ENCODE measurements at regions not wholly inside any gene's neighbourhood (a gene's known extent, or its start where the extent isn't known, plus 50 kb on each side); places are given as distances from the start of the nearest gene placed in this dataset.

GRCh38 chrX:98514032-98514431 lies 1630.3 kb downstream of the RPA4 start (continued):
- TF ChIP-seq MAFF (IDR thresholded peaks at IDR 0.05; ENCODE audit: low read length) (no peak), ERF (CRISPR knock-in tag; IDR thresholded peaks at IDR 0.05) (no peak), HMGN3 (IDR thresholded peaks at IDR 0.05; ENCODE audit: borderline replicate concordance, extremely low read depth, insufficient read length, low read depth, low read length) (no peak), CREM (IDR thresholded peaks at IDR 0.05; ENCODE audit: low read depth) (no peak), PTTG1 (tag; IDR thresholded peaks at IDR 0.05; ENCODE audit: low read depth) (no peak)

DNA sequence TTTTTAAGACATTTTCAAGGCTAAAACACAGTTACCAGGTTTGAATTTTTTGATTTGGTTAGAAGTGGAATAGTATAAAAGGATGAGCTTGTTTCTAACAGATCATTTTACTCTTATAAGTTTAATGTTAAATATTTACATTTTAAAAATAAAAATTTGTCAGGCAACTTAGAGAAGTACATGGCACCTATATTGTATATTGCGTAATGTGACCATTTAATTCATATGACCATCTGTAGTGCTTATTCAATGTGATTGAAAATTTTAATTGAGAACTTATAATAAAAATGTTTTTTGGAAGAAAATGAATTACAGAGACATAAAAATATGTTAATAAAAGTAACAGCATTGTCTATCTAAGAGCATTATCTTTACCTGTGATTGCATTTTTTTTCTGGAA lies 1632.4 kb downstream of the RPA4 start:
- in situ Hi-C loops (cut with MboI) = no loop called here
- Histone ChIP-seq H3K4me2 (ENCODE audit: insufficient read depth, low read length) (no peak overlapping the region), H3K9me3 (replicated peaks; ENCODE audit: control insufficient read depth, insufficient read depth, low read depth, low read length) (no peaks in the 10 kb centered on the region), H2AFZ (ENCODE audit: low read depth, low read length) (no peak overlapping the region), H3K27ac (ENCODE audit: extremely low read depth, low read depth, low read length) (no peak overlapping the region), H3K4me3 (no peak overlapping the region), H3K79me2 (ENCODE audit: control insufficient read depth, insufficient read depth, low read length) (no peaks in the 10 kb centered on the region), H3K9ac (ENCODE audit: insufficient read depth in 1 of 2, low read depth in 2 of 2, low read length in 2 of 2) (no peak overlapping the region), H4K20me1 (replicated peaks; ENCODE audit: control insufficient read depth, insufficient read depth, low read length) (no peaks in the 10 kb centered on the region), H3K36me3 (ENCODE audit: control insufficient read depth, insufficient read depth, low read length) (no peaks in the 10 kb centered on the region), H3K27me3 (ENCODE audit: control insufficient read depth in 2 of 2, insufficient read depth in 2 of 2, low read length in 2 of 2) (no peaks in the 10 kb centered on the region), H3K4me1 (replicated peaks in 1 of 2; ENCODE audit: control insufficient read depth in 2 of 2, insufficient read depth in 2 of 2, low read length in 2 of 2) (no peaks in the 10 kb centered on the region), H3K9me1 (ENCODE audit: control insufficient read depth, insufficient read depth, low read length) (no peaks in the 10 kb centered on the region)
- no peak for DNase-seq (ENCODE audit: extremely low read depth in 1 of 4, low spot score in 3 of 4)
- BruUV-seq (replicated peaks) = no TSS peak
- ATAC-seq = no peak
- FAIRE-seq = no peak
- POLR2A ChIA-PET = no interaction called here
- 18% methylated on average over 1 of the region's 1 CpG for WGBS (ENCODE audit: insufficient coverage, low coverage, missing lambda C conversion rate)
- intact Hi-C loops (cut with micrococcal nuclease) = no loop called here
- TF ChIP-seq, protein P1, sequence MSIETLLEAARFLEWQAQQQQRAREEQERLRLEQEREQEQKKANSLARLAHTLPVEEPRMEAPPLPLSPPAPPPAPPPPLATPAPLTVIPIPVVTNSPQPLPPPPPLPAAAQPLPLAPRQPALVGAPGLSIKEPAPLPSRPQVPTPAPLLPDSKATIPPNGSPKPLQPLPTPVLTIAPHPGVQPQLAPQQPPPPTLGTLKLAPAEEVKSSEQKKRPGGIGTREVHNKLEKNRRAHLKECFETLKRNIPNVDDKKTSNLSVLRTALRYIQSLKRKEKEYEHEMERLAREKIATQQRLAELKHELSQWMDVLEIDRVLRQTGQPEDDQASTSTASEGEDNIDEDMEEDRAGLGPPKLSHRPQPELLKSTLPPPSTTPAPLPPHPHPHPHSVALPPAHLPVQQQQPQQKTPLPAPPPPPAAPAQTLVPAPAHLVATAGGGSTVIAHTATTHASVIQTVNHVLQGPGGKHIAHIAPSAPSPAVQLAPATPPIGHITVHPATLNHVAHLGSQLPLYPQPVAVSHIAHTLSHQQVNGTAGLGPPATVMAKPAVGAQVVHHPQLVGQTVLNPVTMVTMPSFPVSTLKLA (conservative IDR thresholded peaks at IDR 0.05) = no peak
- TF ChIP-seq MIER1 (IDR thresholded peaks at IDR 0.05; ENCODE audit: low read depth) (no peak), ZNF778 (CRISPR knock-in tag; IDR thresholded peaks at IDR 0.05) (no peak), CEBPG (CRISPR knock-in tag; IDR thresholded peaks at IDR 0.05) (no peak), CEBPG (tag; conservative IDR thresholded peaks at IDR 0.05 in 1 of 2, IDR thresholded peaks at IDR 0.05 in 1 of 2) (peak in 1 of 2 experiments; percentile 59; a peak in 1 of 4 replicates)
- CTCF ChIA-PET (ENCODE audit: low intra/inter-chr PET ratio) = no interaction called here
